B cell (primary cell): ENCODE measurements at regions not wholly inside any gene's neighbourhood (a gene's known extent, or its start where the extent isn't known, plus 50 kb on each side); places are given as distances from the start of the nearest gene placed in this dataset.

Experiments
- EZH2 ChIP-seq: IDR thresholded peaks from 2 replicates; pipeline ENCODE4 v1.6.1; 2012; ENCODE audit warnings: borderline replicate concordance, low read depth, mild to moderate bottlenecking, moderate library complexity, low read length; ENCODE audit not compliant: insufficient read depth, poor library complexity, severe bottlenecking
- TF ChIP-seq, protein P1 (sequence below): fragments of 200-600 bp; IDR thresholded peaks from one replicate; pipeline ENCODE4 v1.8.0; 2022; ENCODE audit warnings: antibody characterized with exemption, mild to moderate bottlenecking

DNA sequence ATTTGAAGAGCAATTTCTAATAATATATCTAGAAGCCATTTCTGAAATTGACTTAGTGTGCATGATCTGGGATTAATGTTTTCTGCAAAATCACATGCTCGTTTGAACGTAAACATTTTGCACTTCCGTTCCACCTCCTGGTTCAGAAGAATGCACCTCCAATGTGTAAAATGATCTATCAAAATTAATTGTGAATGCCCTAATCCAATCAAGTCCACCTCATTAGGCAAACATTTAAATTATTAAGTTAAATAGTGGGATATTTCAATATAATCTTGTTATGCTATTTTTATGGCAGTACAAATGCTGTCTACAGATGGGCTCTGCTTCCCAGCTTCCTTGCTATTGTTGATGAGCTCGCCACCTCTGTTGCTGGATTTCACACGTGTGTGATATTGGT, 542.5 kb downstream of the INSC start:
- TF ChIP-seq, protein P1, sequence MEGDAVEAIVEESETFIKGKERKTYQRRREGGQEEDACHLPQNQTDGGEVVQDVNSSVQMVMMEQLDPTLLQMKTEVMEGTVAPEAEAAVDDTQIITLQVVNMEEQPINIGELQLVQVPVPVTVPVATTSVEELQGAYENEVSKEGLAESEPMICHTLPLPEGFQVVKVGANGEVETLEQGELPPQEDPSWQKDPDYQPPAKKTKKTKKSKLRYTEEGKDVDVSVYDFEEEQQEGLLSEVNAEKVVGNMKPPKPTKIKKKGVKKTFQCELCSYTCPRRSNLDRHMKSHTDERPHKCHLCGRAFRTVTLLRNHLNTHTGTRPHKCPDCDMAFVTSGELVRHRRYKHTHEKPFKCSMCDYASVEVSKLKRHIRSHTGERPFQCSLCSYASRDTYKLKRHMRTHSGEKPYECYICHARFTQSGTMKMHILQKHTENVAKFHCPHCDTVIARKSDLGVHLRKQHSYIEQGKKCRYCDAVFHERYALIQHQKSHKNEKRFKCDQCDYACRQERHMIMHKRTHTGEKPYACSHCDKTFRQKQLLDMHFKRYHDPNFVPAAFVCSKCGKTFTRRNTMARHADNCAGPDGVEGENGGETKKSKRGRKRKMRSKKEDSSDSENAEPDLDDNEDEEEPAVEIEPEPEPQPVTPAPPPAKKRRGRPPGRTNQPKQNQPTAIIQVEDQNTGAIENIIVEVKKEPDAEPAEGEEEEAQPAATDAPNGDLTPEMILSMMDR, result no peak
- TF ChIP-seq EZH2, result no peak
